GM19025 (cell line): ENCODE measurements at regions not wholly inside any gene's neighbourhood (a gene's known extent, or its start where the extent isn't known, plus 50 kb on each side); places are given as distances from the start of the nearest gene placed in this dataset.
"Not testable (repeated sequence)": the region's sequence is repeated elsewhere in the genome, so short reads cannot be mapped to it uniquely, and the experiment has no call there.

Source experiments
- ATAC-seq: cut with Tn5 transposase; IDR thresholded peaks from one replicate; pipeline ENCODE4 v1.9.1; 2021; ENCODE audit warnings: mild to moderate bottlenecking, low read depth, moderate library complexity; ENCODE audit not compliant: unreplicated experiment

GRCh38 chr6:144599615-144600014 is 314.5 kb downstream of the UTRN start:
- ATAC-seq = no peak

- ATAC-seq = no peak
Measured at GRCh38 chr6:144601221-144601620, 316.1 kb downstream of the UTRN start.

- no peak for ATAC-seq
Measured at GRCh38 chr6:144602523-144603180, 317.5 kb downstream of the UTRN start.

GRCh38 chr6:144606083-144606482 is 320.9 kb downstream of the UTRN start:
- no peak for ATAC-seq

- no peak for ATAC-seq
Measured at GRCh38 chr6:144607998-144608735, 323.0 kb downstream of the UTRN start.

GRCh38 chr6:144612811-144613210 is 327.7 kb downstream of the UTRN start:
- no peak for ATAC-seq

GRCh38 chr6:144613859-144614258 is 328.7 kb downstream of the UTRN start:
- ATAC-seq = no peak

GRCh38 chr6:144615870-144616269 is 330.7 kb downstream of the UTRN start:
- ATAC-seq = no peak

GRCh38 chr6:144617191-144617590 is 332.1 kb downstream of the UTRN start:
- no peak for ATAC-seq

- ATAC-seq = no peak
Measured at GRCh38 chr6:144617708-144618107, 332.6 kb downstream of the UTRN start.

- no peak for ATAC-seq
Measured at GRCh38 chr6:144619966-144620365, 334.8 kb downstream of the UTRN start.

GRCh38 chr6:144621332-144621731 is 336.2 kb downstream of the UTRN start:
- ATAC-seq = no peak

- no peak for ATAC-seq
Measured at GRCh38 chr6:144624246-144624645, 339.1 kb downstream of the UTRN start.

- no peak for ATAC-seq
Measured at GRCh38 chr6:144624716-144625115, 339.6 kb downstream of the UTRN start.

- no peak for ATAC-seq
Measured at GRCh38 chr6:144630857-144631256, 345.7 kb downstream of the UTRN start.

- ATAC-seq = no peak
Measured at GRCh38 chr6:144632266-144632665, 347.1 kb downstream of the UTRN start.

- no peak for ATAC-seq
Measured at GRCh38 chr6:144633886-144634285, 348.8 kb downstream of the UTRN start.

- no peak for ATAC-seq
Measured at GRCh38 chr6:144634371-144634770, 349.2 kb downstream of the UTRN start.

GRCh38 chr6:144635051-144635450 is 349.9 kb downstream of the UTRN start:
- no peak for ATAC-seq

- not testable (repeated sequence) for ATAC-seq
Measured at GRCh38 chr6:144636025-144636424, 350.9 kb downstream of the UTRN start.

- ATAC-seq = no peak
Measured at GRCh38 chr6:144637541-144637940, 352.4 kb downstream of the UTRN start.

- ATAC-seq = no peak
Measured at GRCh38 chr6:144639654-144640053, 354.5 kb downstream of the UTRN start.
